ENCODE measurements at regions not wholly inside any gene's neighbourhood (a gene's known extent, or its start where the extent isn't known, plus 50 kb on each side); places are given as distances from the start of the nearest gene placed in this dataset.
"Not testable (repeated sequence)": the region's sequence is repeated elsewhere in the genome, so short reads cannot be mapped to it uniquely, and the experiment has no call there.

DNA sequence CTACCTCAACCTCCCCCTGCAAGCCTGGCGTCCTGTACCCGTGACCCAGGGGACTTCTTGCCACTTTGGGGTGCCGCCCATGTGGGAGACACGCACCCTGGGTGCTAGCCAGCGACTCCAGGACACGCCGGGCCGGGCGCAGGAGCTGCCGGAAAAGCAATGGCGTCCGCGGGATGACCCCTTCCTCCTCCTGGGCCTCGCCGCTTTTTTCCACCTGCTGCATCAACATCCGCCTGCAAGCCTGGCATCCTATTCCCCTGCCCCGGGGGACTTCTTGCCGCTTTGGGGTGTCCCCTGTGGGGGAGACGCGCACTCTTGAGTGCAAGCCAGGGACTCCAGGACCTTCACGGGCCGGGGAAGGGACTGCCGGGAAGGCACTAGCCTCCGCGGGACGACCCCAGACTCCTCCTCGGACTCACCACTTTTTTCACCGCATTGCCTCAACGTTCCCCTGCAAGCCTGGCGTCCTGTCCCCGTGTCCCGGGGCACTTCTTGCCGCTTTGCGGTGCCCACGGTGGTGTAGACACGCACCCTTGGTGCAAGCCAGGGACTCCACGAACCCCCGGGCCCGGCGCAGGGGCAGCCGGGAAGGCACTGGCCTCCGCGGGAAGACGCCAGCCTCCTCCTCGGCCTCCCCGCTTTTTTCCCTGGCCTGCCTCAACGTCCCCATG lies 237.8 kb downstream of the TUBA3C start:
- intact Hi-C loops (cut with DNase I) = no loop called here
- WGBS, 3 donors = 87 to 92% (median 89%) methylated on average over 46 to 47 of the region's 47 CpGs
- Histone ChIP-seq H3K4me1 (no peaks in the 10 kb centered on the region), H3K4me3 (no peak overlapping the region), H3K27ac (no peak overlapping the region), H3K36me3 (ENCODE audit: insufficient read depth in 1 of 2, low read depth in 1 of 2) (no peaks in the 10 kb centered on the region), H3K9me3 (no peaks in the 10 kb centered on the region), H3K27me3 (ENCODE audit: insufficient read depth in 3 of 3, low read length in 2 of 3) (no peaks in the 10 kb centered on the region)
- DNase-seq = no peak
- no peak for ATAC-seq
- TF ChIP-seq, protein P1, sequence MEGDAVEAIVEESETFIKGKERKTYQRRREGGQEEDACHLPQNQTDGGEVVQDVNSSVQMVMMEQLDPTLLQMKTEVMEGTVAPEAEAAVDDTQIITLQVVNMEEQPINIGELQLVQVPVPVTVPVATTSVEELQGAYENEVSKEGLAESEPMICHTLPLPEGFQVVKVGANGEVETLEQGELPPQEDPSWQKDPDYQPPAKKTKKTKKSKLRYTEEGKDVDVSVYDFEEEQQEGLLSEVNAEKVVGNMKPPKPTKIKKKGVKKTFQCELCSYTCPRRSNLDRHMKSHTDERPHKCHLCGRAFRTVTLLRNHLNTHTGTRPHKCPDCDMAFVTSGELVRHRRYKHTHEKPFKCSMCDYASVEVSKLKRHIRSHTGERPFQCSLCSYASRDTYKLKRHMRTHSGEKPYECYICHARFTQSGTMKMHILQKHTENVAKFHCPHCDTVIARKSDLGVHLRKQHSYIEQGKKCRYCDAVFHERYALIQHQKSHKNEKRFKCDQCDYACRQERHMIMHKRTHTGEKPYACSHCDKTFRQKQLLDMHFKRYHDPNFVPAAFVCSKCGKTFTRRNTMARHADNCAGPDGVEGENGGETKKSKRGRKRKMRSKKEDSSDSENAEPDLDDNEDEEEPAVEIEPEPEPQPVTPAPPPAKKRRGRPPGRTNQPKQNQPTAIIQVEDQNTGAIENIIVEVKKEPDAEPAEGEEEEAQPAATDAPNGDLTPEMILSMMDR (IDR thresholded peaks at IDR 0.05) = no peak

DNA sequence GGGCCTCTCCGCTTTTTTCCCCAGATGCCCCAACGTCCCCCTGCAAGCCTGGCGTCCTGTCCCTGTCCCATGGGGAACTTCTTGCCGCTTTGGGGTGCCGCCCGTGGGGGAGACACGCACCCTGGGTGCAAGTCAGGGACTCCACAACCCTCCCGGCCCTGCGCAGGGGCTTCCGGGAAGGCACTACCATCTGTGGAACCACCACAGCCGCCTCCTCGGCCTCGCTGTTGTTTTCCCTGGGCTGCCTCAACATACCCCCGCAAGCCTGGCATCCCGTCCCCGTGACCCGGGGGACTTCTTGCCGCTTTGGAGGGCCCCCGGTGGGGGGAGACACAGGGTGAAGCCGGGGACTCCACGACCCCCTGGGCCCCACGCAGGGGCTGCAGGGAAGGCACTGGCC lies 238.4 kb downstream of the TUBA3C start:
- no peaks in the 10 kb centered on the region for H3K9me3 ChIP-seq
- 84 to 90% (median 88%) methylated on average over 20 to 22 of the region's 22 CpGs for WGBS, 3 donors
- ATAC-seq = no peak

DNA sequence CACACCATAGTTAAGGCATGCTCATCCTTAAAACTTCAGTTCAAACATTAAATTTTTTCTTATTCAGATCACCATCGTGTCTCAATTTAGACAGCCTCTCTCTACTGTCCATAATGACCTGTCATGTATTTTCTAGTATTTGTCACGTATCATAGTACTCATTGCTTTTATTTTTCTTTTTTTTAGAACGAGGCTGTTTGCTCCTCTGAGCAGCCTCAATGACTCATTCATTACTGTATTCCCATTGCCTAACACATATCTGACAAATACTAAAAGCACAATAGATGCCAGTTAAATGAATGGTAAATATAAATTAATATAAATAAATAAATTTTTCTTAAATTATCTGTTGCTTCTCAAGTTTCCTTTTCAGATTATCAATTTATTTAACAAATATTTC lies 245.5 kb downstream of the TUBA3C start:
- Histone ChIP-seq H3K4me3 (no peak overlapping the region), H3K9me3 (no peaks in the 10 kb centered on the region), H3K27me3 (ENCODE audit: insufficient read depth in 3 of 3, low read length in 2 of 3) (no peaks in the 10 kb centered on the region), H3K36me3 (ENCODE audit: insufficient read depth in 1 of 2, low read depth in 1 of 2) (no peaks in the 10 kb centered on the region), H3K4me1 (no peaks in the 10 kb centered on the region), H3K27ac (no peak overlapping the region)
- 54 to 59% (median 56%) methylated on average over 3 of the region's 3 CpGs for WGBS, 3 donors
- intact Hi-C loops (cut with DNase I) = no loop called here
- TF ChIP-seq, protein P1 (IDR thresholded peaks at IDR 0.05) = no peak
- ATAC-seq = no peak
- DNase-seq = no peak

More for the DNA sequence above, 238.4 kb downstream of the TUBA3C start:
- no peaks in the 10 kb centered on the region for H3K4me1 ChIP-seq
- no peaks in the 10 kb centered on the region for H3K36me3 ChIP-seq (ENCODE audit: insufficient read depth in 1 of 2, low read depth in 1 of 2)
- H3K27ac ChIP-seq = no peak overlapping the region
- H3K27me3 ChIP-seq (ENCODE audit: insufficient read depth in 3 of 3, low read length in 2 of 3) = no peaks in the 10 kb centered on the region
- TF ChIP-seq, protein P1 (IDR thresholded peaks at IDR 0.05) = no peak
- intact Hi-C loops (cut with DNase I) = no loop called here
- H3K4me3 ChIP-seq = no peak overlapping the region
- DNase-seq = no peak

DNA sequence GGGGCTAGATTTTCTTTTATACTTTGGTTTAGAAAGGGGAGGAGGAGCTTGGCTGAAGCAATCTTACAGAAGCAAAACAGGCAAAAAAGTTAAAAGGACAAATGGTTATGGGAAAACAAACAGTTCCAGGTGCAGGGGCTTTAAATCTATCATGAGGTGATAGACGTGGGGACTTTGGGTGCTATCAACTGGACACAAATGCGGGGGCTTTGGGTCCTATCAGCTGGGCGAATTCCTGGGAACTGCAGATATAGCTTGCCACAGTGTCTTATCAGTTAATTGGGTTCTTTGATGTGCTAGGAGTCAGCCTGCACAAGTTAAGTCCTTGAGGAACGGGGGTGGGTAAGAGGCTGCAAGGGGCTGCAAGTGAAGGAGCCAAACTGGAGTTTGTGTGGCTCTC lies 260.6 kb downstream of the TUBA3C start:
- no peak for ATAC-seq

DNA sequence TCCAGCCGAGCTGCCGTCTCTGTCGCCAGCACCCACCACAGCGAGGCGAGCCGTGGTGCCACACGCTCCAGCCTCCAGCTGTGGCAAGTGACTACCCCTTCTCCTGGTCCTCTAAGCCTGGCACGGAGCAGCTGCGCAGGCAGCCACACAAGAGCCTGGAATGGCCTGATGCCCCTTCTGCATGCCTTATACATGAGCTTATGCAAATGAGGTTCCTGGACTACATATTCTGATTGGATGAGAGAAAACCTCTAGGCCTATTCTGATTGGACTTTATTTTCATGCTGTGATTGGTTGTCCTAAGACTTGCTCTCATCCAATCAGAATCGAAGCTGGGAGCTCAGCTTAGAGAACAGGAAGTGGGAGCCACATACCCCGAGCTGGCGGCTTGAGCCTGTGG lies 276.5 kb downstream of the TUBA3C start:
- H3K9me3 ChIP-seq; H3K36me3 ChIP-seq (ENCODE audit: insufficient read depth in 1 of 2, low read depth in 1 of 2); intact Hi-C loops (cut with DNase I); H3K4me1 ChIP-seq; H3K27me3 ChIP-seq (ENCODE audit: insufficient read depth in 3 of 3, low read length in 2 of 3); DNase-seq; ATAC-seq; H3K27ac ChIP-seq; H3K4me3 ChIP-seq: not testable (repeated sequence)
- 62 to 63% (median 63%) methylated on average over 12 of the region's 12 CpGs for WGBS, 3 donors

More for the DNA sequence above, 260.6 kb downstream of the TUBA3C start:
- 48 to 53% (median 51%) methylated on average over 4 of the region's 4 CpGs for WGBS, 3 donors
- Histone ChIP-seq H3K4me1 (no peaks in the 10 kb centered on the region), H3K36me3 (ENCODE audit: insufficient read depth in 1 of 2, low read depth in 1 of 2) (no peaks in the 10 kb centered on the region), H3K4me3 (no peak overlapping the region), H3K9me3 (no peaks in the 10 kb centered on the region), H3K27me3 (ENCODE audit: insufficient read depth in 3 of 3, low read length in 2 of 3) (no peaks in the 10 kb centered on the region), H3K27ac (no peak overlapping the region)
- intact Hi-C loops (cut with DNase I) = no loop called here
- DNase-seq = no peak
- TF ChIP-seq, protein P1 (IDR thresholded peaks at IDR 0.05) = no peak

DNA sequence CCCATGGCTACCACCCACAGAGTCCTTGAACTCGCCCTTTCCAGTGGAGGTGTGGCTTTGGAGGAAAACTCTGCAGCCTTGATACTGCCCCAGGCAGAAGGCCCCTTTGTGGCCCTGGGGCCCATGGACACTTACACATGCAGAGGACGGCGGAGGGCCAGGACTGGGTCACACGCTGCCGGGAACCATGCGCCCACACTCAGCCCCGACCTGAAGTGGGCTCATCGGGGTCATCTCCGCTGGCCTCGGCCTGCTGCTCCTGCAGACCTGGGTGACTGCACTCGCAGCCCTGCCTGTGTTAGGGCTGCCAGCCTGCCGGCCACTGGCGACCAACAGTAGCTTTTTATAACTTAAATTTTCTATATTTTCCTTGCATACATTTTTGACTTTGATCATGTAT lies 286.2 kb downstream of the TUBA3C start:
- 77 to 84% (median 77%) methylated on average over 8 to 13 of the region's 13 CpGs for WGBS, 3 donors
- H3K27me3 ChIP-seq (ENCODE audit: insufficient read depth in 3 of 3, low read length in 2 of 3); H3K4me1 ChIP-seq; ATAC-seq; H3K36me3 ChIP-seq (ENCODE audit: insufficient read depth in 1 of 2, low read depth in 1 of 2); H3K9me3 ChIP-seq; H3K27ac ChIP-seq; intact Hi-C loops (cut with DNase I); H3K4me3 ChIP-seq; DNase-seq: not testable (repeated sequence)

DNA sequence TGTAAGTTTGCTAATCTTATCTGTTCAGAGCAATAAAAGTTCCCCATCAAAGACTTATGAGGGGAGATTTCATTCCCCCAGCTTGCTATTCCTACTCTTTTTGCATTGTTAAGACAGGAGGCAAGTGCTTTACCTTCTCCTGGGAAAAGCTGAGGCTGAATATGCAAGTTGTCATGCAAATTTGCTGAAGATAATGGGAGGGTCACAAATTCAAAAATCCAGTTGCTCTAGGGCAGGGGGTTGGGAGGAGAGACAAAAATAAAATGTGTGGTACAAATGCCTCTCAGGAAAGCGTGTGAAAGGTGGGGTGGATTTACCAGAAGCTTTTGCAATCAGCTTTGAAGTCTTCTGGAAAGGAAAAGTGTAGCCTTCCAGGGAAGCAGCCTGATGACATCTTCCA lies 290.4 kb downstream of the TUBA3C start:
- H3K27me3 ChIP-seq (ENCODE audit: insufficient read depth in 3 of 3, low read length in 2 of 3) = not testable (repeated sequence)
- WGBS, 3 donors = 10 to 29% (median 27%) methylated on average over 1 of the region's 1 CpG

More for the DNA sequence above, 290.4 kb downstream of the TUBA3C start:
- ATAC-seq; H3K27ac ChIP-seq; DNase-seq; H3K4me1 ChIP-seq; H3K36me3 ChIP-seq (ENCODE audit: insufficient read depth in 1 of 2, low read depth in 1 of 2); intact Hi-C loops (cut with DNase I); H3K4me3 ChIP-seq; H3K9me3 ChIP-seq: not testable (repeated sequence)
